Amygdala (tissue), 56 donors: ENCODE measurements at regions not wholly inside any gene's neighbourhood (a gene's known extent, or its start where the extent isn't known, plus 50 kb on each side); places are given as distances from the start of the nearest gene placed in this dataset.
"Not testable (repeated sequence)": the region's sequence is repeated elsewhere in the genome, so short reads cannot be mapped to it uniquely, and the experiment has no call there.

Experiments
- DNase-seq, 56 donors: peaks; one replicate each; lab custom pipeline; 2025; lab: John Stamatoyannopoulos, UW

- DNase-seq, result peak in 23 of 56 donors; percentile 0 to 54 (median 7)
Measured at GRCh38 chr20:51966296-51966971, 164.1 kb upstream of the SALL4 start.

GRCh38 chr20:51961964-51962761 is 159.8 kb upstream of the SALL4 start:
- DNase-seq, result no peak

DNA sequence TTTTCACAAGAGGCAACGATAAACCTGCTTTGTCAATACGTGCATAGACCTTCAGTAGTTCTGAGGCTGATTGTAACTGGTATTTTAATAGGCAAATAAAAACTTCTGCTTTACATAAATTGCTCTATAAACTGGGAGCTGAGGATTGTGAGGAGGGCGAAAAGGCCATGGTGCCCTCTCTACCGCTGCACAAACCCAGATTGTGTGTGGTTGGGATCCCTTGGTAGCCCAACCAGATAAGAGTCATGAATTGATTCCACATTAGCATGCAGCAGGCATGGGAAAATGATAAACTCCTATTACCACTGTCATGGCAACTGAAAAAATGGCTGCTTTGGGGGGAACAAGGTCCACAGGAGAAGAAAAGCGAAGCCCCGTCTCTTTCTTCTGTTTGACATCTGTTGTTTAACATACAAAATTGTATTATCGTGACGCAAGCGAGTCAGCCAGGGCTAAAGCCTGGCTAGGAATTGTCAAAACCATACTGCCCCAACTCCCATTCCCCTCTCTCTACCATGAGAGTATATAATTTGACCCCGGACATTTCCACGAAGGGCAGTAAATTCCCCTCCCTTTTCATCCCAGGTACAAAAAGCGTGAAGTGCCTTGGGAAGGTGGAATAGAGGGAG is 157.8 kb upstream of the SALL4 start:
- no peak for DNase-seq

DNA sequence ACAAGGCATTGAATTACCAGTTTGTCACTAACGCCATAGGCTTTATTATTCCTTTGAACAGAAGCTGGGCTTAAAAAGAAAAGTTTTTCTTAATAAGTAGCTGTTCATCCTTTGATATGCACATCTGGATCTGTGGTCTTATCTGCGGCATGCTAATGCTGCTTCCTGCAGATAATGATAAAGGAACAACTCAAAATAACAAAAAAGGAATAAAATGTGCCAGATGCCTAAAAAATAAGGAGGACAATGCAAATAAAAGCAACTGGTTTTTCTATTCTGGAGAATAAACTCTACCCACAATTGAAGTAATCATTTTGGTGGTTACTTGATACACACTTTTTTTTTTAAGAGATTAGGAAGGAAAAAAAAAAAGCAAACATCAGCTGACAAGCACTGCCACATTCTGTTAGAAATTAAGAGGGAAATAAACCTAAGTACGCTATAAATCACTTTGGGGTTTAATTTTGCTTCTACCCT is 156.8 kb upstream of the SALL4 start:
- no peak for DNase-seq

- no peak for DNase-seq
Measured at GRCh38 chr20:51958099-51959065, 156.1 kb upstream of the SALL4 start.

- DNase-seq, result no peak
Measured at GRCh38 chr20:51955756-51956155, 153.4 kb upstream of the SALL4 start.

DNA sequence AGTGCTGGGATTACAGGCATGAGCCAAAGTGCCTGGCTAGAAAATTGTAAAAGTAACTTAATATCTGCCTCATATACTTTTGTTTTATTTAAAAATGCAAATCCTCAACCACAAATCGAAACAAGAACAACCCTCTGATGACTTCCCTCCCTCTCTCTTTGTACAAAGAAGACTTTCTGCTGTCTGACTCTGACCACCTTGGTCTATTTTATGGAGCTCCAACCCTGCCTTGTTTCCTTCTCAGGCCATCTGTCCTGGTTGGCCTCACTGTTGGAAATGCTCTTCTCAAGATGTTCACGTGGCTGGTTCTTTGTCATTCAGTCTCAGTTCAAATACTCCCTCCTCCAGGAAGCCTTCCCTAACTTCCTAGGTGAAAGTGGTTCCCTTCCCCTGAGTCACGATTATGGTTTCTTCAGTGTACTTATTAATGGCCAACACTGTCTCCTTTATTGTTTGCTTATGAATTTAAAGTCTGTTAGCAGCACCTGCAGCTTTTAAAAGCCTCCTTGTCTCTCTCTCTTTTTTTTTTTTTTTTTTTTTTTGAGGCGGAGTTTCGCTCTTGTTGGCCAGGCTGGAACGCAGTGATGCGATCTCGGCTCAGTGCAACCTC is 151.5 kb upstream of the SALL4 start:
- no peak for DNase-seq

- DNase-seq, result no peak
Measured at GRCh38 chr20:51950926-51951325, 148.6 kb upstream of the SALL4 start.

DNA sequence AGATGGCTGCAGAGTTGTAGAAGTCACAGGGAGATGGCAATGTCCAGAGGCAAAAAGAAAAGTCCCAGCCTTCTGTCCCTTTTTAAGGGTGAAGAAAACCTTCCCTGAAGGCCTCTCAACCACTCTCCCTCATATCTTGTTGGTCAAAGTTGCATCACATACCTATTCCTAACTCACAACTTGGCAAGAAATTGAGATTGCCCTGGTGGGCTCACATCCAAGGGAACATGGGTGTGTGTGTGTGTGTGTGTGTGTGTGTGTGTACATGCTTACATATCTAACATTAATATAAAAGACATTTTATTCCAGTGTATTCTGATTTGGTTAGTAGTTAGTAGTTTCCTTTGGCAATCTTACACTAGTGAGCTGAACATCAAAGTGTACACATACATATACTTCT is 144.3 kb upstream of the SALL4 start:
- no peak for DNase-seq

- no peak for DNase-seq
Measured at GRCh38 chr20:51945881-51946280, 143.6 kb upstream of the SALL4 start.

- no peak for DNase-seq
Measured at GRCh38 chr20:51945177-51945576, 142.9 kb upstream of the SALL4 start.

DNA sequence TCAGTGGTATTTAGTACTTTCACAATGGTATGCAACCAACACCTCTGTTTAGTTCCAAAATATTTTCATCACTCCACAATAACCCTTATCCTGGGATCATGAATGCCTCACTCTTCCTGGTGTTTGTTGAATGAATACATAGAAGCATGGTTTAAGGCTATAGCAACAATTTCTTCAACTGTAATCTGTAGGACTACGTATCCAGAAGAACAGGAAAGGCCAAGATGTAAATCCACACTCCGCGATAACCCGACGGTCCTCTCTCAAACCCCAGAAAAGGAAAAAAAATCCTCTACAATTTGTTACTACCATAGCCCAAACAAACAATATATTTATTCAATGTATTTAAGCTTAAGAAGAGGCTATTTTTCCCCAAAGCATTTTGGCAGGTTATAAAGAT is 141.4 kb upstream of the SALL4 start:
- DNase-seq, result no peak

- not testable (repeated sequence) for DNase-seq
Measured at GRCh38 chr20:51943326-51943725, 141.0 kb upstream of the SALL4 start.

DNA sequence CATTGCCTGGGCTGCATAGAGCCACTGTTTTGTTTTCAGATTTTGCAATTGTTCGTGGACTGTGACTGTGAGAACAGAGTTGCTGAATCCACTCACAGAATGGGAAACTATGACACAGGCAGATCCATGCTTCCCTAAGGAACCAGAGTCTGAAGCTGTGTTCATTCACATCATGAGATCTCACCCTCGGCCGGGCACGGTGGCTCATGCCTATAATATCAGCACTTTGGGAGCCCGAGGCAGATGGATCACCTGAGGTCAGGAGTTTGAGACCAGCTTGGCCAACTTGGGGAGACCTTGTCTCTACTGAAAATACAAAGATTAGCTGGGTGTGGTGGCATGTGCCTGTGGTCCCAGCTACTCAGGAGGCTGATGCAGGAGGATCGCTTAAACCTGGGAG is 139.2 kb upstream of the SALL4 start:
- DNase-seq, result no peak

DNA sequence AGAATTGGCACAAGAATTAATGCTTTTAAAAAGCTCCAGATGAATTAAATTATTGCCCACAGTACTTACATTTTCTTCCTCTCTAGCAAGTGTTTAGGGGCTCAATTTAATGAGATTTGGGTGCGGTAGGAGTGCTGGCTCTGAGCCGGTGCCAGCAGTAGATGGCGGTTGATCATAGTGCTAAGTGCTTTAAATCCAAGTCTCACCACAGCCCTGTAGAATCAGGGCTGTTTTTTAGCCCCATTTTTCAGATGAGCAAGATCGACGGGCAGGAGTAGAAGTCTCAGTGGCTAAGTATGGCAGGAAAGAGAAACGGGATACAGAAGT is 136.9 kb upstream of the SALL4 start:
- DNase-seq, result no peak

GRCh38 chr20:51938559-51939258 is 136.4 kb upstream of the SALL4 start:
- no peak for DNase-seq

DNA sequence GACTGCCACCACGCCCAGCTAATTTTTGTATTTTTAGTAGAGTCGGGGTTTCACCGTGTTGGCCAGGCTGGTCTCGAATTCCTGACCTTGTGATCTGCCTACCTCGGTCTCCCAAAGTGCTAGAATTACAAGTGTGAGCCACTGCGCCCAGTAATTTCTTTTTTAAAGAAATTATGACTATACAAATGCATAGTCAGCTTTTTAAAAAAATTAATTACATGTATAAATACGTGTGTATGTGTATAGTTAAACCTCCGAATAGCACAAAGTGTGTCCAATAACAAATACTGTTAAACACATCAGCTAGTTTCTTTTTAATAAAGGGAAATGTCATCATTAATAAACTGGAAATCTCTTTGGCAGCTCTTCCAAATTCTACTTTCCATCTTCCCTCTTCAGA is 135.5 kb upstream of the SALL4 start:
- DNase-seq, result no peak

DNA sequence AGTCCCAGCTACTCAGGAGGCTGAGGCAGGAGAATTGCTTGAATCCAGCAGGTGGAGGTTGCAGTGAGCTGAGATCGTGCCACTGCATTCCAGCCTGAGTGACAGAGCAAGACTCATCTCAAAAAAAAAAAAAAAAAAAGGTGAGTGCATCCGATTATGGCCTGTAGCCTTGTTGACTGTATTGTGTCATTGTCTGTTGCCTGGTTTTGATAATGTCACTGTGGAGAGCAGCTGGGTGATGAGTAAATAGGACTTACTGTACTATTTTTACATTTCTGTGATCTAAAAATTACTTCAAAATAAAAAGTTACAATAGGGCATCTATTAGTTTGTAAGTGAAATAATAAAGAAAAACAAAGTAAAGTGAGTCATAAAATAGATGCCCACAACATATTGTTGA is 134.1 kb upstream of the SALL4 start:
- DNase-seq, result no peak

DNA sequence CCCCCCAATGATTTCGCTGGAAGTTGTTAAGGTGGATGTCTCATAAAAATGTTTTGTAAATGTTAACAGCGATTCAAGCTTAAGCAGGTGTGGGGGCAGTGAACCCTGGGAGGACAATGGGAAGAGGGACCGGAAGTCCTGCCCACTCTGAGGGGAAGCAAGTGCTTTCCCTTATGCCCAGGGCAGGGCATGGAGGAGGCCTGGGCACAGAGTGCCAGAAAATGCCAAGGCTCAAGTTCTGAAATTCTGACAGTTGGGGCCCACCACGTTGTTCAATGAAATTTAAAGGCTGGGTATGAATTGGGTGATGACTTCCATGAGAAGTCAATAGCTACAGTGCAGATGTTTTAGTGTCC is 132.7 kb upstream of the SALL4 start:
- DNase-seq, result no peak
